NCI-H2081 treated with DMSO at 0.1 percent for 48 hours (cell line): ENCODE measurements at regions not wholly inside any gene's neighbourhood (a gene's known extent, or its start where the extent isn't known, plus 50 kb on each side); places are given as distances from the start of the nearest gene placed in this dataset.
"Not testable (repeated sequence)": the region's sequence is repeated elsewhere in the genome, so short reads cannot be mapped to it uniquely, and the experiment has no call there.

Source experiments
- DNase-seq: peaks from one replicate; lab custom pipeline; 2025; lab: John Stamatoyannopoulos, UW

- no peak for DNase-seq
These were observed 159.5 kb upstream of the AUTS2 start for GRCh38 chr7:69438584-69439412.

- DNase-seq, result no peak
These were observed 158.5 kb upstream of the AUTS2 start for GRCh38 chr7:69439636-69440325.

GRCh38 chr7:69440976-69441375 is 157.3 kb upstream of the AUTS2 start:
- no peak for DNase-seq

- DNase-seq, result no peak
These were observed 155.1 kb upstream of the AUTS2 start for GRCh38 chr7:69443136-69443535.

GRCh38 chr7:69445541-69445940 is 152.7 kb upstream of the AUTS2 start:
- DNase-seq, result no peak

- DNase-seq, result not testable (repeated sequence)
These were observed 152.1 kb upstream of the AUTS2 start for GRCh38 chr7:69446213-69446612.

- no peak for DNase-seq
These were observed 150.2 kb upstream of the AUTS2 start for GRCh38 chr7:69448071-69448470.

GRCh38 chr7:69450456-69450855 is 147.8 kb upstream of the AUTS2 start:
- no peak for DNase-seq

GRCh38 chr7:69451715-69452114 is 146.6 kb upstream of the AUTS2 start:
- no peak for DNase-seq

GRCh38 chr7:69452797-69453196 is 145.5 kb upstream of the AUTS2 start:
- no peak for DNase-seq

- DNase-seq, result no peak
These were observed 140.4 kb upstream of the AUTS2 start for GRCh38 chr7:69457595-69458504.

- no peak for DNase-seq
These were observed 134.2 kb upstream of the AUTS2 start for GRCh38 chr7:69464035-69464434.

GRCh38 chr7:69465262-69465661 is 133.0 kb upstream of the AUTS2 start:
- DNase-seq, result no peak

GRCh38 chr7:69467826-69468225 is 130.4 kb upstream of the AUTS2 start:
- no peak for DNase-seq

GRCh38 chr7:69476416-69476815 is 121.9 kb upstream of the AUTS2 start:
- no peak for DNase-seq

- DNase-seq, result no peak
These were observed 115.6 kb upstream of the AUTS2 start for GRCh38 chr7:69482676-69483075.

- DNase-seq, result no peak
These were observed 108.7 kb upstream of the AUTS2 start for GRCh38 chr7:69489533-69489932.

- DNase-seq, result no peak
These were observed 99.6 kb upstream of the AUTS2 start for GRCh38 chr7:69498671-69499070.

- no peak for DNase-seq
These were observed 95.9 kb upstream of the AUTS2 start for GRCh38 chr7:69502358-69502757.

GRCh38 chr7:69504733-69505420 is 93.4 kb upstream of the AUTS2 start:
- no peak for DNase-seq

- DNase-seq, result no peak
These were observed 89.5 kb upstream of the AUTS2 start for GRCh38 chr7:69508736-69509135.

GRCh38 chr7:69510114-69510513 is 88.2 kb upstream of the AUTS2 start:
- DNase-seq, result no peak
